Hematopoietic multipotent progenitor cell (in vitro differentiated cells): ENCODE measurements at regions not wholly inside any gene's neighbourhood (a gene's known extent, or its start where the extent isn't known, plus 50 kb on each side); places are given as distances from the start of the nearest gene placed in this dataset.
"Not testable (repeated sequence)": the region's sequence is repeated elsewhere in the genome, so short reads cannot be mapped to it uniquely, and the experiment has no call there.

Source experiments
- DNase-seq, 3 donors: peaks; one replicate each; pipeline ENCODE4 v3.0.0-alpha.2; 2011 to 2015; ENCODE audit warnings: low read depth in 2 of 3, low spot score in 2 of 3

- no peak for DNase-seq
Measured at GRCh38 chr2:16745466-16745865, 79.8 kb upstream of the CYRIA start.

DNA sequence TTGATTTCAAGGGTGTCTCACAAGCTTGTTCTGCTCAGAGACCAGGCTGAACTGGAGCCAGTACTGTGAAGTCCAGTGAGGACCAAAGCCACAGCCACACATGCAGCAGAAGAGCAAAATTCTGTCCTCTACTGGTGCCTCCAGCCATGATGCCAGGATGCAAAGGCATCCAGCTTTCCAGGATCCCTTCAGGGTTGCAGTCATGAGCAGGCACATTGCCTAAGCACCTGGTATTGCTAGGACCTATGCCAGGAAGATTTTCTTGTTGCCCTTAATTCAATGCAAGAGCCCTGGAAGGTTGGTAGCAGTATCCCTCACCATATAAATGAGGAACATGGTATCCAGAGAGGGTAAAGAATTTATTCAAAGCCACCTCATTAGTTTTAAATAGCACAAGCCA is 78.9 kb upstream of the CYRIA start:
- no peak for DNase-seq

DNA sequence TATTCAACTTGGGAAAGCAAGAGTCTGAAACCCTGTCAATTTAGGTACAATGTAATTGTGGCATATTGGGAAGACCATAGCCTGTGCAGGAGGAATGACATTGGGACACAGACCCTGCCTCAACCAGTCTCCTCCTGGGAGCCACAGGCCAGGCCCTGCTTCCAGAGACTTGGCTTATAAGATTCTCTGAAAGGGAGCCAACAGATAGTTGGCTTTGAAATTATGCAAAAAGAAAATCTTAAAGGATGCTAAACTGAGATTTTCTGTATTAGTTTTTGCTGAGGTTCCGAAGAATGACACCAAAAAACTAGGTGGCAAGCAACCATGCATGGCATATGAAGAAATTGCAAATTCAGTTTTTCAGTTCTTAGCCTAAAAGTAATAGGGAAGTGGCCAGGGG is 76.4 kb upstream of the CYRIA start:
- no peak for DNase-seq

DNA sequence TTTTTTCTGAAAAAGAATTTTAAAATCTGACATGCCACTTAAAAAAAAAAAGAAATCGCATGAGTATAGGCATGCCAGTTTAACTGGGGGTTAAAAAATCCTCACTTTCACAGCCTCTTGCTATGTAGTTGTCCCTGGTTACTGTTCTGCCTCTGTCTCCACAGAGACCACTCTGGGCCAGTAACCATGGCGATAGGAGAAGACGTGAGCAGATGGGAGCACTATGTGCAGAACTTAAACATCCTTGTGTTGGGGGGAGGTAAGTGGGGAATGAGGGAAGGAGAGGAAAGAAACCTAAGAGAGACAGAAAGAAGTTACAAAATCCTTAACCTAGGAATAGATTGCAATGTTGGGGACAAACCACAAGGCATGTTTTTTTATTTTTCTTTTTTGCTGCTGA is 75.9 kb upstream of the CYRIA start:
- no peak for DNase-seq

DNA sequence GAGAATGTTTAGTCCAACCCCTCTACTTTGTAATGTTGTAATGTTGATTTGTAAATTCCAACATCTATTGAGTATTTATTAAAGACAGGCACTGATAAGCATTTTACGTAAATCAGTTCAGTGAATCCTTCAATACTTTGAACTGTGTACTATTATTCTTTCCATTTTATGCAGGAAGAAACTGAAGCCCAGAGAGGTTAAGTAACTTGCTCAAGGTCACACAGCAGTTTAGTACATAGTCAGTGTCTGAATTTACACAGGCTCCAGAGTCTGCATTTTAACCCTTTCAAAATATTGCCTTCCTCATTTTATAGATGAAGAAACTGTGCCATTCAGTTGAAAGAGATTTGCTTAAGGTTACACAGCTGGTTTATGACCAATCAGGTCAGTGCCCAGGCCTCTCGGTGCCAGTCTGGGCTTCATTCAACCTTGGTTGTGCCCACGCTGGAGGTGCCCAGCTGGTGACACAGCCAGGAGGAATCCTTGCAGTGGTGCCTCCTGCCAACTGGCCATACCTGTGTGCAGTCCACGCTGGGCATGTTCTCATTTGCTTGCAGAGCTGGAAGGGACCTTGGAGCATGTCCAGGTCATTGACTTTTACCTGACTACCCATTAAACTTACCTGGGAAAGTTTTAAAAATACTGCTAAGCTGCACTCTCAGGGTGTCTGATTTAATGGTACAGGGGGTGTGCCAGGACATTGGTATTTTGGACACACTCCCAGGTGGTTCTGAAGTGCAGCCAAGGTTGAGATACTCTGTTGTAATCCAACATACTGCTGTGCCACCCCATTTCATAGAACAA is 74.3 kb upstream of the CYRIA start:
- no peak for DNase-seq

- no peak for DNase-seq
Measured at GRCh38 chr2:16738361-16739225, 73.0 kb upstream of the CYRIA start.

GRCh38 chr2:16737812-16738211 is 72.2 kb upstream of the CYRIA start:
- no peak for DNase-seq

- no peak for DNase-seq
Measured at GRCh38 chr2:16736633-16737032, 71.0 kb upstream of the CYRIA start.

DNA sequence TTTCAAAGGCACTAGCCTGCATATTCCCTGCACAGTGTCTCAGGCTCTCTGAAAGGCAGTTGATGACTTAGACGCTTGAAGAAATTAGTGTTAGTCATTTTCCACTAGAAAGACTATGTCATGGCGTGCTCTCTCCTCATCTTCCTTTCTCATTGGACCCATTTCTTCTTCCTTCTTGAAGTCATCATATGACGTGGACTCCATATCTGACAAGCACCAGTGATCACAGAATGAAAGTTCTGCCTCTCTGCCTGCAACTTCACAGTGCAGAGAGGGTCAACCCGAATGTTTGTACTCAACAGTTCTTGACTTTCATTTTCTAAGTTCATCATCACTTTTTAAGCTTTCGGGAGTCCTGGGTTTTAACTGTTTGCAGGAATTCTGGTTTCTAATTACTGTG is 63.7 kb upstream of the CYRIA start:
- no peak for DNase-seq

DNA sequence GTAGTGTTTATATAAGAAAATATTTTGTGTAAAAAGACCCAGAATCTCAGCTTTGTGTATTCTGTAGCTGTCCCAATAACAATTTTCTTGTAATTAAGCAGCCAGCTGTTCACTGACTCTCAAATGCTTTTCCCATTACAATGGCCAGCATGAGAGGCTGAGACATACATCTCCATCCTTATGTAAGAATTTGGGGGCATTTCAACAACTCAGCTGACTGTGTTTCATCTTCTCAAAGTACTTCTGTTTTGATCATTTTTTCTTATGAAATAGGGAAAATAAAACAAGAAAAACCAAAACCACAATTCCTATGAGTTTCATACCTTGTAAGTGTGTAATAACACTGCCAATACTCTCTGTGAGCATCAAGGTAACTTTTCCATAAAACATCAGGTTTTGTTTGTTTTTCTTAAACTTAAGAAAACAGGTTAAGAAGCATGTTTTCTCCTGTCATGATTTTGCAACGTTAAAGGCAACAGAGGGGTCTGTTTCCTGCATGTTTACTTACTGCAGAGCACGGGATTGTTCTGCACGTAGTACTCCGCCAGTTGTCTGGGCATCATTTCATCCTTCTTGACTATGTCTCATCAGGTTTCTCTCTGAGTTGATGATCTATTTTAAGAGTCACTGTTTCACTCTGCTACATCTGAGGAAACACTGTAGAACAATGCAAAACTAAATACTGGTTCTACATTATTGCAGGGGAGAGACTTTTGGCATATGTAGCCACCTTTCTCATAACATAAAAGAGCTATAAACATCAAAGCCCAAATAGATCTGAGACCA is 62.9 kb upstream of the CYRIA start:
- DNase-seq = no peak

DNA sequence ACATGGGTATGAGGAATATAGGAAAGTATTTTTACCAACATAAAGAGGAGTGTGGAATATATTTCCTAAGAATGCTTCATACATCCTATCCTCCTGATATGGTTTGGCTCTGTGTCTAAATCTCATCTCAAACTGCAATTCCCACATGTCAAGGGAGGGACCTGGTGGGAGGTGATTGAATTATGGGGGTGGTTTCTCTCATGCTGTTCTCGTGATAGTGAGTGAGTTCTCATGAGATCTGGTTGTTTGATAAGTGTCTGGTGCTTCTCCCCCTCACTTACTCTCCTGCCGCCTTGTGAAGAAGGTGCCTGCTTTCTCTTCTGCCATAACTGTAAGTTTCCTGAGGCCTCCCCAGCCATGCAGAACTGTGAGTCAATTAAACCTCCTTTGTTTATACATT is 62.2 kb upstream of the CYRIA start:
- DNase-seq = not testable (repeated sequence)

DNA sequence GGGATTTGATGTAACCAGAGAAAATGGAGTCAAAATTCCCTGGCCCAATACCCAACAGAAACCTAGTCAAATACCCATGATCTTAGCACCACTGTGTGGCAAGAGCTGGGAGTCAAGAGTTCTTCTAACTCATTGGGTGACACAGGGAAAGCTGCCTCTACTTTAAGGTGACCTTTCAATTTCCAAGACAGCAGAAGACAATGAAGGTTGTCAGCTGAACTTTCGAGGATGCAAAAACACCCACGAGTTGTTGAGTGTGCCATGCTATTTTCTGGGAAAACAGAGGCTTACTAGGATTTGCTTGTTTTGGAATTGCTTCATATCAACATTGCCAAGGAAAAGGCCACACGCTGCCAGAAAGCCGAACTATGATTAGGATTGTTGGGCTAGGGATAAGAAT is 61.6 kb upstream of the CYRIA start:
- DNase-seq = no peak

GRCh38 chr2:16726577-16726976 is 60.9 kb upstream of the CYRIA start:
- no peak for DNase-seq

- no peak for DNase-seq
Measured at GRCh38 chr2:16726147-16726546, 60.5 kb upstream of the CYRIA start.

DNA sequence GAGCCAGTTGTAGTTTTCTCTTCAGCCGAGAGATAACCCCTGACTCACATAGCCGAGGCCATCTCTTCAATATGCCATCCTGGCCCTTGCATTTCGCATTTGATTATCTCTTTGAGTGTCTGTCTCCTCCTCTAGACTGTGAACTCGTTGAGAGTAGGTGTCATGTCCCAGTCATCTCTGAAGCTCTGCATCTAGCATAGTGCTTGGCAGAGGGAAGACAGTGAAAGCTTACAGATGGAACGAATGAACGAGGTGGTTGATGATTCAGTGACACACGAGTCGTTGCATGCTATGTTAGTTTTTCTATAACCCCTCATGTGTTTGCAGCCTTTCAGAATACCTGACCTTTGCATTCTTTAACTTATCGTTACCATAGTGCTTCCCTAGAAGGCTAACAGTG is 59.9 kb upstream of the CYRIA start:
- no peak for DNase-seq

DNA sequence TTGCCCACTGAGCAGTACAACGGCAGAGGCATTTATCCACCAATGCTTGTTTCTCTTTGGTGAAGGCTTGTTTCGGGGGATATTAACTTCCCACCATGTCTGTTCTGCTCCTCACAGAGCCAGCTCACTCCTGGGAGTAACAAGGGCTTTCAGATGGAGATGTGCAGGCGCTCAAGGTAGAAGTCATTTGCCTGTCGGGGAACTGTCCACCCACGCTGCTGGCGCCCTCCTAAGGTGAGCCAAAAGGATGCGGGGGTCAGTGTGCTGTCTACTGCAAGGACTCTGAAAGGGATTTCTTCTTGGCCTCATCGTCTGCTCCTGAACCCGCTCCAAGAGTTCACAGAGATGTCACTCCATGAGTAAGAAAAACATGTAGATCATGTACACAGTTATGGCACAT is 57.0 kb upstream of the CYRIA start:
- DNase-seq = no peak

- no peak for DNase-seq
Measured at GRCh38 chr2:16722126-16722525, 56.5 kb upstream of the CYRIA start.

DNA sequence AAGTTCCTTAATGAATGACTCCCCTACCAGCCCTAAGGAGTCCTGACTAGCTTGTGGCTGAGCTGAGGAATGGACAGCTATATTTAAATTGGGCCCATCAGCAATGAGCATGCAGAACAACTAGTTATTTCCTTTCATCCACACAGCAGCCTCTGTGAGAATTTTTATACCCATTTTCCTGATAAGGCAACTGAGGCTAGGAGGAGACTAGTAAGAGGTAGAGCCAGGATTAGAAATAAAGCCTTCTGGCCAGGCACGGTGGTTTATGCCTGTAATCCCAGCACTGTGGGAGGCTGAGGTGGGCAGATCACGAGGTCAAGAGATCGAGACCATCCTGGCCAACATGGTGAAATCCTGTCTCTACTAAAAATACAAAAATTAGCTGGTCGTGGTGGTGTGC is 55.9 kb upstream of the CYRIA start:
- not testable (repeated sequence) for DNase-seq

DNA sequence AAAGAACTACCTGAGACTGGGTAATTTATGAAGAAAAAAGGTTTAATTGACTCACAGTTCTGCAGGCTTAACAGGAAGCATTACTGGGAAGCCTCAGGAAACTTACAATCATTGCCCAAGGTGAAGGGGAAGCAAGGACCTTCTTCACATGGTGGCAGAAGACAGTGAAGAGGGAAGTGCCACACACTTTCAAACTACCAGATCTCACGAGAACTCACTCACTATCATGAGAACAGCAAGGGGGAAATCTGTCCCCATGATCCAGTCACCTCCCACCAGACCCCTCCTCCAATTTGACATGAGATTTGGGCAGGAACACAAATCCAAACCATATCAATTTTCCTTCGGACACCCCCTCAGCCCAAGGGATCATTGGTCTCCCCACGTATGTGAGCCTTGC is 55.1 kb upstream of the CYRIA start:
- not testable (repeated sequence) for DNase-seq

GRCh38 chr2:16719485-16719808 is 53.8 kb upstream of the CYRIA start:
- no peak for DNase-seq
